Kidney epithelial cell (primary cell): ENCODE measurements at regions not wholly inside any gene's neighbourhood (a gene's known extent, or its start where the extent isn't known, plus 50 kb on each side); places are given as distances from the start of the nearest gene placed in this dataset.

Experiments
- DNase-seq: peaks from one replicate; pipeline ENCODE4 v3.0.0-alpha.2; 2010; ENCODE audit warnings: low read depth
- H3K27me3 ChIP-seq: 2 replicates; pipeline ENCODE4 v1.6.0; 2011; ENCODE audit warnings: low read length; ENCODE audit not compliant: control insufficient read depth, insufficient read depth
- H3K36me3 ChIP-seq: 2 replicates; pipeline ENCODE4 v1.5.1; 2011; ENCODE audit warnings: low read length; ENCODE audit not compliant: control insufficient read depth, insufficient read depth
- H3K4me3 ChIP-seq: 2 replicates; pipeline ENCODE4 v1.5.1; 2011; ENCODE audit warnings: low read depth, mild to moderate bottlenecking, control low read depth, low read length
- CTCF ChIP-seq: IDR thresholded peaks from 2 replicates; pipeline ENCODE4 v1.5.1; 2011; ENCODE audit warnings: mild to moderate bottlenecking, moderate library complexity, low read length, control low read depth, inconsistent platforms; ENCODE audit not compliant: insufficient read depth, poor library complexity, severe bottlenecking

DNA sequence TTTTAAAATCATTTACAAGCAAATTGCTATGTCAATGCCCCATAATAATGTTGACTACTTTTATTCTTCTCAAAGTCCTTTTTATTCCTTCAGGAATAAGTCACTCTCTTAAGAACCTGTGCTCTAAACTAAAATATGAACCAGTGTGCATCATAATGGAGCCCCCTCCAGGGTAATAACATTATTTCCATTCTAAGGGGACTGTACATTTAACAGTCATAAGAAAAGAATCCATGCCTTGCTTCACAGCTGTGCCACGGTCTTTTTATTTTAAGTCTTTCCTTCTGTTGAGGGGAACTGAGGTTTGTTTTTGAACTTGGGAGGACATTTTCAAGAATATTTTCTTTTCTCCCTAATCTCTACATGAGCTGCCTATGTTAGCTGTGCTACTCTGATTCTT is 297.6 kb downstream of the MAN2A1 start:
- H3K36me3 ChIP-seq, result no peaks in the 10 kb centered on the region
- DNase-seq, result no peak
- no peak overlapping the region for H3K4me3 ChIP-seq
- no peaks in the 10 kb centered on the region for H3K27me3 ChIP-seq
- no peak for TF ChIP-seq CTCF

GRCh38 chr5:109987970-109988369 is 298.2 kb downstream of the MAN2A1 start:
- Histone ChIP-seq H3K36me3 (no peaks in the 10 kb centered on the region), H3K4me3 (no peak overlapping the region), H3K27me3 (no peaks in the 10 kb centered on the region)
- TF ChIP-seq CTCF, result no peak
- no peak for DNase-seq

GRCh38 chr5:109989161-109989560 is 299.4 kb downstream of the MAN2A1 start:
- H3K27me3 ChIP-seq, result no peaks in the 10 kb centered on the region
- no peak for TF ChIP-seq CTCF
- no peak overlapping the region for H3K4me3 ChIP-seq
- H3K36me3 ChIP-seq, result no peaks in the 10 kb centered on the region
- no peak for DNase-seq

GRCh38 chr5:109989994-109990722 is 300.4 kb downstream of the MAN2A1 start:
- Histone ChIP-seq H3K36me3 (no peaks in the 10 kb centered on the region), H3K4me3 (no peak overlapping the region), H3K27me3 (peaks cover 4% of the 10 kb centered on the region)
- no peak for TF ChIP-seq CTCF
- no peak for DNase-seq

GRCh38 chr5:109990723-109991359 is 301.1 kb downstream of the MAN2A1 start:
- no peak for TF ChIP-seq CTCF
- peaks cover 4% of the 10 kb centered on the region for H3K27me3 ChIP-seq
- no peak for DNase-seq
- no peaks in the 10 kb centered on the region for H3K36me3 ChIP-seq
- no peak overlapping the region for H3K4me3 ChIP-seq
